IPS-20b (cell line): ENCODE measurements at regions not wholly inside any gene's neighbourhood (a gene's known extent, or its start where the extent isn't known, plus 50 kb on each side); places are given as distances from the start of the nearest gene placed in this dataset.

ENCODE experiments used
- H3K27ac ChIP-seq: one replicate; pipeline ENCODE4 v1.5.1; 2013; ENCODE audit warnings: low read length
- H3K27me3 ChIP-seq: 2 replicates; pipeline ENCODE4 v1.6.1; 2013; ENCODE audit warnings: mild to moderate bottlenecking, low read length, inconsistent platforms; ENCODE audit not compliant: insufficient read depth
- H3K36me3 ChIP-seq: 2 replicates; pipeline ENCODE4 v1.6.1; 2013; ENCODE audit warnings: low read depth, mild to moderate bottlenecking, inconsistent platforms, low read length, moderate library complexity; ENCODE audit not compliant: insufficient read depth
- H3K4me1 ChIP-seq: 2 replicates; pipeline ENCODE4 v1.6.1; 2013; ENCODE audit warnings: mild to moderate bottlenecking, control low read depth, inconsistent platforms, low read length, moderate library complexity; ENCODE audit not compliant: insufficient read depth
- H3K4me3 ChIP-seq: 2 replicates; pipeline ENCODE4 v1.5.1; 2013; ENCODE audit warnings: mild to moderate bottlenecking, low read length, inconsistent platforms
- H3K9ac ChIP-seq: 2 replicates; pipeline ENCODE4 v1.6.1; 2013; ENCODE audit warnings: low read depth, mild to moderate bottlenecking, inconsistent platforms, low read length, moderate library complexity
- H3K9me3 ChIP-seq: 2 replicates; pipeline ENCODE4 v1.6.1; 2013; ENCODE audit warnings: mild to moderate bottlenecking, low read depth, low read length, inconsistent platforms; ENCODE audit not compliant: insufficient read depth

DNA sequence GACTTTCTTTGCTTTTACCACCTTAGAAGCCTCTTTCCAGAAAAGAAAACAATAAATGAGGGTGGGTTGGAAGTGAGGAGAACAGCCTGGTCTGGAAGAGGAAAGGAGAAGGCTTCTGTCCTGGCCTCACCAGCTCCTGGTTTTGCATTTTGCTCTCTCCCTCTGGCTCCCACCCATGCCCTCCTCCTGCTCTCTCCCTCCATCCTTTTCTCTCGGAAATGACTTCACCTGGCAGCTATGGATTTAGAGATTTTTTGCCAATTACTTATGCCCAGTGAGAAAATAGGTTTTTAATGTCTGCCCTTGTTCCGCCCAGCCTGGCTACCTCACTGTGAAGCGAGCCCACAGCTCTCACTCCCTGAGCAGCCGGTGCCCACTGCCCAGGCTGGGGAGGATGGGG is 77.9 kb upstream of the NTRK3 start:
- H3K27me3 ChIP-seq = no peaks in the 10 kb centered on the region
- no peaks in the 10 kb centered on the region for H3K4me1 ChIP-seq
- no peaks in the 10 kb centered on the region for H3K9me3 ChIP-seq
- H3K9ac ChIP-seq = no peak overlapping the region
- no peak overlapping the region for H3K4me3 ChIP-seq
- no peaks in the 10 kb centered on the region for H3K36me3 ChIP-seq
- no peak overlapping the region for H3K27ac ChIP-seq

- Histone ChIP-seq H3K9me3 (no peaks in the 10 kb centered on the region; the same call in 1 of the 2 replicates), H3K4me1 (no peaks in the 10 kb centered on the region), H3K27ac (no peak overlapping the region)
Measured at GRCh38 chr15:88331291-88331690, 74.8 kb upstream of the NTRK3 start.

DNA sequence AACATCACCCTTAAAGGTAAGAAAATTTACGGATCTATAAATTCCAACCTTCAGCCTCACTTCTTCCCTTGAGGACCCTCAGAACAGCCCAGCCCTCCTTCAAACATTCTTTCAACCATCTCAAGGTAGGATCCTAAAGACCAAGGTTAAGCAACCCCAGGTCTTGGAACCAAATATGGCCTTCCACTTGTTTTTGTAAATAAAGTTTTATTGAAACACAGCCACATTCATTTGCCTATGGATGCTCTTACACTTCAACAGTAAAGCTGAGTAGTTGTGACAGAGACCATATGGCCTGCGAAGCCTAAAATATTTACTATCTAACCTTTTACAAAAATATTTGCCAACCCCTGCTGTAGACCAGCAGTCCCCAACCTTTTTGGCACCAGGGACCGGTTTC is 70.4 kb upstream of the NTRK3 start:
- H3K9me3 ChIP-seq = no peaks in the 10 kb centered on the region; the same call in 1 of the 2 replicates
- no peak overlapping the region for H3K9ac ChIP-seq
- no peaks in the 10 kb centered on the region for H3K4me1 ChIP-seq
- H3K27ac ChIP-seq = no peak overlapping the region
- no peak overlapping the region for H3K4me3 ChIP-seq
- H3K27me3 ChIP-seq = no peaks in the 10 kb centered on the region
- no peaks in the 10 kb centered on the region for H3K36me3 ChIP-seq

More at GRCh38 chr15:88331291-88331690, 74.8 kb upstream of the NTRK3 start:
- no peaks in the 10 kb centered on the region for H3K27me3 ChIP-seq
- no peak overlapping the region for H3K4me3 ChIP-seq
- no peaks in the 10 kb centered on the region for H3K36me3 ChIP-seq
- H3K9ac ChIP-seq = no peak overlapping the region

GRCh38 chr15:88324741-88325065 is 68.2 kb upstream of the NTRK3 start:
- Histone ChIP-seq H3K4me3 (no peak overlapping the region), H3K9me3 (no peaks in the 10 kb centered on the region; the same call in 1 of the 2 replicates), H3K27me3 (no peaks in the 10 kb centered on the region), H3K27ac (no peak overlapping the region), H3K36me3 (no peaks in the 10 kb centered on the region), H3K4me1 (no peaks in the 10 kb centered on the region), H3K9ac (no peak overlapping the region)

- no peaks in the 10 kb centered on the region for H3K36me3 ChIP-seq
Measured at GRCh38 chr15:88323976-88324740, 67.6 kb upstream of the NTRK3 start.

GRCh38 chr15:88323468-88323867 is 66.9 kb upstream of the NTRK3 start:
- Histone ChIP-seq H3K9ac (no peak overlapping the region), H3K4me1 (no peaks in the 10 kb centered on the region), H3K27ac (no peak overlapping the region), H3K9me3 (no peaks in the 10 kb centered on the region; the same call in 1 of the 2 replicates), H3K27me3 (no peaks in the 10 kb centered on the region), H3K36me3 (no peaks in the 10 kb centered on the region), H3K4me3 (no peak overlapping the region)

More at GRCh38 chr15:88323976-88324740, 67.6 kb upstream of the NTRK3 start:
- Histone ChIP-seq H3K27ac (no peak overlapping the region), H3K9me3 (no peaks in the 10 kb centered on the region; the same call in 1 of the 2 replicates), H3K4me1 (no peaks in the 10 kb centered on the region), H3K9ac (no peak overlapping the region), H3K27me3 (no peaks in the 10 kb centered on the region), H3K4me3 (no peak overlapping the region)

DNA sequence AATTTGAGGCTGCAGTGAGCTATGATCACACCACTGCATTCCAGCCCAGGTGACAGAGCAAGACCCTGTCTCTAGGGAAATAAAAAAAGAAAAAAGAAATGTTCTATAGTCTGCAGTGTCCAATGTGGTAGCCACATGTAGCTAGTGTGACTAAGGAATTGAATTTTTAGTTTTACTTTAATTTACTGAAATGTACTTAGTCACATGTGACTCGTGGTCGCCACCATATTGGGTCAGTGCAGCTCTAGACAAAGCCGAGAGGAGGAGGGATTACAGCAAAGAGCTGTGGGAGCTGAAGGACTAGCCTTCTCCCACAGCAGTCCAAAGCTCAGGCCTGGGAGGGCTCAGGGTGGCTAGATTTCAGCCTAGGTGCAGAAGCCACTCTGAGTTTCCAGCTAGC is 65.9 kb upstream of the NTRK3 start:
- Histone ChIP-seq H3K9me3 (no peaks in the 10 kb centered on the region; the same call in 1 of the 2 replicates), H3K27me3 (no peaks in the 10 kb centered on the region), H3K4me3 (no peak overlapping the region), H3K4me1 (no peaks in the 10 kb centered on the region), H3K9ac (no peak overlapping the region), H3K27ac (no peak overlapping the region), H3K36me3 (no peaks in the 10 kb centered on the region)

GRCh38 chr15:88321271-88321670 is 64.7 kb upstream of the NTRK3 start:
- Histone ChIP-seq H3K27me3 (no peaks in the 10 kb centered on the region), H3K9me3 (no peaks in the 10 kb centered on the region), H3K4me3 (no peak overlapping the region), H3K9ac (no peak overlapping the region), H3K27ac (no peak overlapping the region), H3K36me3 (no peaks in the 10 kb centered on the region), H3K4me1 (no peaks in the 10 kb centered on the region)

- Histone ChIP-seq H3K4me1 (no peaks in the 10 kb centered on the region), H3K27me3 (peaks cover 4% of the 10 kb centered on the region; the same call in 1 of the 2 replicates), H3K4me3 (no peak overlapping the region), H3K9me3 (no peaks in the 10 kb centered on the region), H3K27ac (no peak overlapping the region), H3K36me3 (no peaks in the 10 kb centered on the region), H3K9ac (no peak overlapping the region)
Measured at GRCh38 chr15:88316586-88316985, 60.0 kb upstream of the NTRK3 start.

GRCh38 chr15:88315221-88315878 is 58.8 kb upstream of the NTRK3 start:
- Histone ChIP-seq H3K9ac (no peak overlapping the region), H3K27me3 (peaks cover 4% of the 10 kb centered on the region; the same call in 1 of the 2 replicates), H3K36me3 (no peaks in the 10 kb centered on the region), H3K4me3 (no peak overlapping the region), H3K27ac (no peak overlapping the region), H3K4me1 (no peaks in the 10 kb centered on the region), H3K9me3 (no peaks in the 10 kb centered on the region)

DNA sequence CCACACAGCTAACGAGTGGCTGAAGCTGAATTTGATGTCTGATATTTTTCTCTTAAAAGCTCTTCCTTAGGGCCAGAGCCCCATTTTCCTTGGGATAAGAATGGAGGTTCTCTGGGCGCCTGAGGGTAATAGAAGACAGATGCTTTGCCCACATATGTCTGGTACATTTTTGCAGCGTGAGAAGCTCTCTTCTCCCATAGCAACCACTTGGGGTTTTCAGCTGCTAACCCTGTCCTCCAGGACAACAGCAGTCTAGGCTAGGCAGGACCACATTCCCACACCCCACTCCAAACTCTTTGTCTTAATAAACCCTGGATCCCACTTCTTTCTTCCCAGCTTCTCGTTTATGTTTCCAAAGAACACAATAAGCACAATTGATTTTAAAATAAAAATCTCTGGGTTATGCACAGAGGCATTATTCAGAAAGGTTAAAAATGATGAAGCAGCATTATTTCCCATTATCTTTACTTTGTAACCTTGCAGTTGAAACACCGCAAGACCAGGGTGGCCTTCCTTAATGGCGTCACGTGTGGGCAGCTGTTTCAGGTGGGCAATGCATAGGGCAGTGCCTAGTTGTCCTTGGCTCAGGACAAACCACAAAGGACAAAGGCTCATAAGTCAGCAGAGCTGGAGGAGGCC is 56.5 kb upstream of the NTRK3 start:
- H3K27me3 ChIP-seq = peaks cover 4% of the 10 kb centered on the region; the same call in 1 of the 2 replicates
- H3K9ac ChIP-seq = no peak overlapping the region
- H3K9me3 ChIP-seq = no peaks in the 10 kb centered on the region
- no peaks in the 10 kb centered on the region for H3K4me1 ChIP-seq
- no peak overlapping the region for H3K4me3 ChIP-seq
- no peak overlapping the region for H3K27ac ChIP-seq
- H3K36me3 ChIP-seq = no peaks in the 10 kb centered on the region

GRCh38 chr15:88309363-88309762 is 52.8 kb upstream of the NTRK3 start:
- no peak overlapping the region for H3K9ac ChIP-seq
- H3K9me3 ChIP-seq = no peaks in the 10 kb centered on the region
- no peak overlapping the region for H3K4me3 ChIP-seq
- H3K27me3 ChIP-seq = peaks cover 4% of the 10 kb centered on the region; the same call in 1 of the 2 replicates
- no peak overlapping the region for H3K27ac ChIP-seq
- H3K4me1 ChIP-seq = no peaks in the 10 kb centered on the region
- no peaks in the 10 kb centered on the region for H3K36me3 ChIP-seq
